Endodermal cell (in vitro differentiated cells): ENCODE measurements at regions not wholly inside any gene's neighbourhood (a gene's known extent, or its start where the extent isn't known, plus 50 kb on each side); places are given as distances from the start of the nearest gene placed in this dataset.

Experiments used
- DNase-seq: peaks from one replicate; pipeline ENCODE4 v3.0.0-alpha.2; 2017
- H3K27ac ChIP-seq: 2 replicates; pipeline ENCODE4 v1.5.1; 2013; ENCODE audit warnings: mild to moderate bottlenecking, low read depth, low read length, moderate library complexity
- H3K27me3 ChIP-seq: 2 replicates; pipeline ENCODE4 v1.6.1; 2013; ENCODE audit warnings: mild to moderate bottlenecking, low read length, moderate library complexity; ENCODE audit not compliant: insufficient read depth, control insufficient read depth, poor library complexity, severe bottlenecking
- H3K36me3 ChIP-seq: 2 replicates; pipeline ENCODE4 v1.7.0; 2013; ENCODE audit warnings: mild to moderate bottlenecking, low read length, moderate library complexity; ENCODE audit not compliant: control insufficient read depth, insufficient read depth
- H3K4me1 ChIP-seq: one replicate; pipeline ENCODE4 v1.7.0; 2013; ENCODE audit warnings: low read length; ENCODE audit not compliant: control insufficient read depth, insufficient read depth
- H3K4me3 ChIP-seq: 2 replicates; pipeline ENCODE4 v1.5.1; 2013; ENCODE audit warnings: mild to moderate bottlenecking, low read length, moderate library complexity
- H3K9ac ChIP-seq: 2 replicates; pipeline ENCODE4 v1.6.1; 2013; ENCODE audit warnings: mild to moderate bottlenecking, low read length, moderate library complexity; ENCODE audit not compliant: poor library complexity, severe bottlenecking; ENCODE audit errors: extremely low read depth
- H3K9me3 ChIP-seq: 2 replicates; pipeline ENCODE4 v1.6.1; 2013; ENCODE audit warnings: mild to moderate bottlenecking, low read length, moderate library complexity; ENCODE audit not compliant: control insufficient read depth
- H3K27ac Mint-ChIP-seq: 2 replicates; pipeline ENCODE4 v1.8.0; 2020; ENCODE audit warnings: mixed read lengths
- H3K27me3 Mint-ChIP-seq: 2 replicates; pipeline ENCODE4 v1.8.0; 2021; ENCODE audit warnings: mild to moderate bottlenecking, mixed read lengths; ENCODE audit not compliant: insufficient read depth
- H3K36me3 Mint-ChIP-seq: 2 replicates; pipeline ENCODE4 v1.8.0; 2020; ENCODE audit warnings: low read depth, mixed read lengths
- H3K4me1 Mint-ChIP-seq: 2 replicates; pipeline ENCODE4 v1.8.0; 2020; ENCODE audit warnings: mixed read lengths
- H3K4me3 Mint-ChIP-seq: 2 replicates; pipeline ENCODE4 v1.8.0; 2020; ENCODE audit warnings: mild to moderate bottlenecking, moderate library complexity, mixed read lengths
- H3K9me3 Mint-ChIP-seq: 2 replicates; pipeline ENCODE4 v1.8.0; 2020; ENCODE audit warnings: mild to moderate bottlenecking, mixed read lengths
- WGBS, 2 experiments: methylation state at CpG; one replicate each; pipeline versions ENCODE4 v1.1.5 to v1.1.7; 2013; ENCODE audit warnings: missing lambda C conversion rate in 2 of 2, mixed read lengths in 1 of 2; ENCODE audit not compliant: insufficient coverage in 1 of 2, insufficient read length in 1 of 2; 5-methylcytosine and 5-hydroxymethylcytosine counted together
- TF ChIP-seq, protein P1 (sequence below): fragments of 200-600 bp; sonication (generic); conservative IDR thresholded peaks from 2 replicates; pipeline ENCODE4 v1.5.0; 2021; ENCODE audit warnings: antibody characterized with exemption, mild to moderate bottlenecking

GRCh38 chrX:69318651-69319340 lies 153.5 kb upstream of the PJA1 start:
- Mint-ChIP-seq H3K9me3 (peaks cover 50% of the 10 kb centered on the region), H3K27me3 (peaks cover 6% of the 10 kb centered on the region), H3K4me1 (peaks cover 12% of the 10 kb centered on the region), H3K27ac (no peak overlapping the region), H3K4me3 (no peak overlapping the region), H3K36me3 (no peaks in the 10 kb centered on the region)
- no peak overlapping the region for H3K4me3 ChIP-seq
- TF ChIP-seq, protein P1, sequence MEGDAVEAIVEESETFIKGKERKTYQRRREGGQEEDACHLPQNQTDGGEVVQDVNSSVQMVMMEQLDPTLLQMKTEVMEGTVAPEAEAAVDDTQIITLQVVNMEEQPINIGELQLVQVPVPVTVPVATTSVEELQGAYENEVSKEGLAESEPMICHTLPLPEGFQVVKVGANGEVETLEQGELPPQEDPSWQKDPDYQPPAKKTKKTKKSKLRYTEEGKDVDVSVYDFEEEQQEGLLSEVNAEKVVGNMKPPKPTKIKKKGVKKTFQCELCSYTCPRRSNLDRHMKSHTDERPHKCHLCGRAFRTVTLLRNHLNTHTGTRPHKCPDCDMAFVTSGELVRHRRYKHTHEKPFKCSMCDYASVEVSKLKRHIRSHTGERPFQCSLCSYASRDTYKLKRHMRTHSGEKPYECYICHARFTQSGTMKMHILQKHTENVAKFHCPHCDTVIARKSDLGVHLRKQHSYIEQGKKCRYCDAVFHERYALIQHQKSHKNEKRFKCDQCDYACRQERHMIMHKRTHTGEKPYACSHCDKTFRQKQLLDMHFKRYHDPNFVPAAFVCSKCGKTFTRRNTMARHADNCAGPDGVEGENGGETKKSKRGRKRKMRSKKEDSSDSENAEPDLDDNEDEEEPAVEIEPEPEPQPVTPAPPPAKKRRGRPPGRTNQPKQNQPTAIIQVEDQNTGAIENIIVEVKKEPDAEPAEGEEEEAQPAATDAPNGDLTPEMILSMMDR, result no peak
- WGBS, 2 experiments, result 60 to 100% methylated on average over 1 to 2 of the region's 5 CpGs
- DNase-seq, result peak; percentile 49
- H3K9me3 ChIP-seq, result no peaks in the 10 kb centered on the region
- H3K36me3 ChIP-seq, result no peaks in the 10 kb centered on the region
- no peaks in the 10 kb centered on the region for H3K27me3 ChIP-seq
- no peak overlapping the region for H3K27ac ChIP-seq
- H3K9ac ChIP-seq, result no peak overlapping the region
- H3K4me1 ChIP-seq, result no peaks in the 10 kb centered on the region

DNA sequence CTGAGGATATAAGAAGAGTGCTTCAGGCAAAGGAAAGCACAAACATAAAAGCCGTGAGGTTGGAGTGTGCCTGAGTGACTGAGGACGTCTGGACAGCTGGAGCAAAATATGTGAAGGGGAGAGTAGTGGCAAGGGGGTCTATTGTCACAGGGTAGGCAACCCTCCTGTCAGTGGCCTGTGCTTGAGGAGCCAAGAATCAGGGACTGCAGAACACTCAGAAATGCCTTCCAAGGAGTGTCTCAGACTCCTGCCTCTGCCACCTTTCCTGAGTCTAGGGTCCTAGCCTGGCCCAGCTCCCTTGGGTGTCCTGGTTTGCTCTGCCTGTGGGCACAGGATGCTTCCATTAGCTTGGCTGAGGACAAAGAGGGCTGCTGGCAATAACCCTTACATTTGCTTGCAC lies 152.5 kb upstream of the PJA1 start:
- peaks cover 53% of the 10 kb centered on the region for H3K9me3 Mint-ChIP-seq
- no peak overlapping the region for H3K4me3 Mint-ChIP-seq
- H3K4me1 Mint-ChIP-seq, result peaks cover 12% of the 10 kb centered on the region
- Histone ChIP-seq H3K4me1 (no peaks in the 10 kb centered on the region), H3K9me3 (no peaks in the 10 kb centered on the region), H3K9ac (no peak overlapping the region), H3K4me3 (no peak overlapping the region), H3K27ac (no peak overlapping the region), H3K27me3 (no peaks in the 10 kb centered on the region), H3K36me3 (no peaks in the 10 kb centered on the region)
- DNase-seq, result peak; percentile 33
- no peaks in the 10 kb centered on the region for H3K36me3 Mint-ChIP-seq
- no peak overlapping the region for H3K27ac Mint-ChIP-seq
- peaks cover 6% of the 10 kb centered on the region for H3K27me3 Mint-ChIP-seq
- TF ChIP-seq, protein P1, result no peak
- 19% methylated on average over 2 of the region's 2 CpGs; no CpG with 5 or more reads in 1 of the 2 experiments for WGBS, 2 experiments

DNA sequence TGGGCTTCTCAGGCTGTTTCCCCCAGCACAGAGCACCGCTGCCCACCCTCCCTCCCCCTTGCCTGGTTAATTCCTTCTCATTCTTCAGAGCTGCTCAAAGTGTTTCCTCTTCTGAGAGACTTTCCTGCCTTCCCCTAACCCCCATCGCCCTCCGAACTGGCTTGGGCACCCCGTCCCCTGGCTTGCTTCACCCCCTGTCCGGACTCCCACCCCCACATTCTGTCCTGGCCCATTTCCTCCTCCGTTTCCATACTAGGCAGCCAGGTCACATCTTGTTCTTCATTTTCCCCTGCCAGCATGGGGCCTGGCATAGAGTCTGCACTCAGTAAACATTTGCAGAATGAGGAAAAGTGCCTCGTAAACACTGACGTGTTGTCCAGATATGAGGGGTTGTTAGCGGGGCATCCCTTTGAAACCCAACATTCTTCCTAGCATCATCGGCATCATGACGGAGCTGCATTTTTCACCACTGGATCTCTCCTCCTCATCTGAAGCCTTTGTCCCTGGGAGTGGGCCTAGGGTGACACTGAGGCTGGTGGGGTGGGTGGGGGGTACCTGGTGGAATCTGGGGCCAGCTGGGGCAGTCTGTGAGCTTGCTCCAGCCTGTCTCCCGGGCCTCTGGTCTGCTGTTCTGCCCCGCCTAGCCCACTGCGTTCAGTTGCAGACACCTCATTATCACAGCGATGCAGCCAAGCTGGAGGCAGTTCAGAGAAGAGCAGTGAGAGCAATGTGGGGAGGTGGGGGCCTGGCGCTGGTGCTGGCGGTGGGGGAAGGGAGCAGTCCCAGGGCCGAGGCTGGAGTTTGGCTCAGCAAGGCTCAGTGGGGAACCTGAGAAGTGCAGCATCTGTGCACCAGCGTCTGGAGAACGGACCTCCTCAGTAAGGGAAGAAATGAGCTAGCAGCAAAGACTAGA lies 149.4 kb upstream of the PJA1 start:
- TF ChIP-seq, protein P1, result no peak
- Histone ChIP-seq H3K36me3 (no peaks in the 10 kb centered on the region), H3K27me3 (no peaks in the 10 kb centered on the region), H3K4me1 (no peaks in the 10 kb centered on the region), H3K9me3 (no peaks in the 10 kb centered on the region), H3K27ac (no peak overlapping the region), H3K4me3 (no peak overlapping the region), H3K9ac (no peak overlapping the region)
- H3K27ac Mint-ChIP-seq, result no peak overlapping the region
- peaks cover 42% of the 10 kb centered on the region for H3K9me3 Mint-ChIP-seq
- no peaks in the 10 kb centered on the region for H3K36me3 Mint-ChIP-seq
- H3K27me3 Mint-ChIP-seq, result peaks cover 11% of the 10 kb centered on the region
- WGBS, 2 experiments, result 47 to 57% methylated on average over 3 to 20 of the region's 20 CpGs
- H3K4me3 Mint-ChIP-seq, result no peak overlapping the region
- peak; percentile 77 for DNase-seq
- H3K4me1 Mint-ChIP-seq, result peaks cover 12% of the 10 kb centered on the region
